Vagina (tissue), 2 donors: ENCODE measurements at regions not wholly inside any gene's neighbourhood (a gene's known extent, or its start where the extent isn't known, plus 50 kb on each side); places are given as distances from the start of the nearest gene placed in this dataset.

Experiments
- CTCF ChIP-seq, 3 experiments: fragments of 450-650 bp in 2 of 3; fragments of 200-600 bp in 1 of 3; sonication (generic) in 1 of 3; IDR thresholded peaks; one replicate each; pipeline ENCODE4 v1.5.1; 2017 to 2019; ENCODE audit warnings: antibody characterized with exemption in 3 of 3, mild to moderate bottlenecking in 2 of 3, moderate library complexity in 2 of 3
- POLR2A ChIP-seq, 2 donors: fragments of 450-650 bp; IDR thresholded peaks; one replicate each; pipeline ENCODE4 v1.6.1; 2017; ENCODE audit warnings: antibody characterized with exemption in 2 of 2, mild to moderate bottlenecking in 2 of 2, moderate library complexity in 2 of 2
- POLR2AphosphoS5 ChIP-seq, 2 donors: sonication (generic); formaldehyde crosslinking; IDR thresholded peaks; one replicate each; pipeline ENCODE4 v1.9.0; 2017; ENCODE audit warnings: antibody characterized with exemption in 2 of 2, mild to moderate bottlenecking in 2 of 2, low read depth in 1 of 2; ENCODE audit not compliant: insufficient read depth in 1 of 2

- no peak for TF ChIP-seq CTCF (IDR thresholded peaks at IDR 0.05)
- TF ChIP-seq POLR2AphosphoS5 (IDR thresholded peaks at IDR 0.05; ENCODE audit: insufficient read depth in 1 of 2, low read depth in 1 of 2), result no peak
- TF ChIP-seq POLR2A (IDR thresholded peaks at IDR 0.05), result no peak
Measured at GRCh38 chr13:69566104-69566716, 541.4 kb upstream of the ATXN8OS start.
